CD4-positive, CD25-positive, alpha-beta regulatory T cell (primary cell): ENCODE measurements at regions not wholly inside any gene's neighbourhood (a gene's known extent, or its start where the extent isn't known, plus 50 kb on each side); places are given as distances from the start of the nearest gene placed in this dataset.
"Not testable (repeated sequence)": the region's sequence is repeated elsewhere in the genome, so short reads cannot be mapped to it uniquely, and the experiment has no call there.

Source experiments
- ATAC-seq, 2 donors: fragments of 150-1000 bp; cut with Tn5 transposase; one replicate each; pipeline ENCODE4 v1.10.0; 2021; ENCODE audit warnings: low read depth in 2 of 2, moderate number of reproducible peaks in 2 of 2, moderate library complexity in 1 of 2
- DNase-seq, 3 donors: peaks; one replicate each; pipeline versions ENCODE4 v3.0.0 to v3.0.0-alpha.2; 2012 to 2022; ENCODE audit warnings: mixed read lengths in 1 of 3
- H3K27ac ChIP-seq: one replicate; pipeline ENCODE4 v1.7.0; 2013; ENCODE audit warnings: mild to moderate bottlenecking, low read length; ENCODE audit not compliant: insufficient read depth, poor library complexity, severe bottlenecking
- H3K27me3 ChIP-seq: one replicate; pipeline ENCODE4 v1.7.0; 2013; ENCODE audit warnings: low read length; ENCODE audit not compliant: control insufficient read depth, insufficient read depth
- H3K36me3 ChIP-seq: one replicate; pipeline ENCODE4 v1.7.0; 2013; ENCODE audit warnings: mild to moderate bottlenecking, low read length, moderate library complexity; ENCODE audit not compliant: control insufficient read depth, insufficient read depth
- H3K4me1 ChIP-seq: 2 replicates; pipeline ENCODE4 v1.7.0; 2013; ENCODE audit warnings: mild to moderate bottlenecking, low read length; ENCODE audit not compliant: insufficient read depth, control insufficient read depth, poor library complexity, severe bottlenecking
- H3K4me3 ChIP-seq: one replicate; pipeline ENCODE4 v1.7.0; 2013; ENCODE audit warnings: low read depth, mild to moderate bottlenecking, low read length, moderate library complexity
- H3K9me3 ChIP-seq, 2 experiments: 1 replicate in 1 of 2; 2 replicates in 1 of 2; pipeline ENCODE4 v1.7.0; 2013; ENCODE audit warnings: low read length in 2 of 2, mild to moderate bottlenecking in 1 of 2, moderate library complexity in 1 of 2; ENCODE audit not compliant: control insufficient read depth in 2 of 2
- H3K27ac Mint-ChIP-seq, 3 donors: one replicate each; pipeline ENCODE4 v1.8.0; 2020 to 2022; ENCODE audit warnings: mild to moderate bottlenecking in 3 of 3, mixed read lengths in 3 of 3, moderate library complexity in 2 of 3
- H3K27me3 Mint-ChIP-seq: one replicate; pipeline ENCODE4 v1.8.0; 2022; ENCODE audit warnings: mild to moderate bottlenecking, mixed read lengths
- H3K36me3 Mint-ChIP-seq: one replicate; pipeline ENCODE4 v1.8.0; 2020; ENCODE audit warnings: mixed read lengths
- H3K4me1 Mint-ChIP-seq, 4 donors: one replicate each; pipeline ENCODE4 v1.8.0; 2020 to 2022; ENCODE audit warnings: mixed read lengths in 4 of 4, mild to moderate bottlenecking in 1 of 4
- H3K4me3 Mint-ChIP-seq, 4 donors: one replicate each; pipeline ENCODE4 v1.8.0; 2020 to 2022; ENCODE audit warnings: mild to moderate bottlenecking in 4 of 4, mixed read lengths in 4 of 4, moderate library complexity in 3 of 4
- H3K9me3 Mint-ChIP-seq, 7 donors: one replicate each; pipeline ENCODE4 v1.8.0; 2020 to 2022; ENCODE audit warnings: mixed read lengths in 7 of 7, mild to moderate bottlenecking in 3 of 7, moderate library complexity in 2 of 7

DNA sequence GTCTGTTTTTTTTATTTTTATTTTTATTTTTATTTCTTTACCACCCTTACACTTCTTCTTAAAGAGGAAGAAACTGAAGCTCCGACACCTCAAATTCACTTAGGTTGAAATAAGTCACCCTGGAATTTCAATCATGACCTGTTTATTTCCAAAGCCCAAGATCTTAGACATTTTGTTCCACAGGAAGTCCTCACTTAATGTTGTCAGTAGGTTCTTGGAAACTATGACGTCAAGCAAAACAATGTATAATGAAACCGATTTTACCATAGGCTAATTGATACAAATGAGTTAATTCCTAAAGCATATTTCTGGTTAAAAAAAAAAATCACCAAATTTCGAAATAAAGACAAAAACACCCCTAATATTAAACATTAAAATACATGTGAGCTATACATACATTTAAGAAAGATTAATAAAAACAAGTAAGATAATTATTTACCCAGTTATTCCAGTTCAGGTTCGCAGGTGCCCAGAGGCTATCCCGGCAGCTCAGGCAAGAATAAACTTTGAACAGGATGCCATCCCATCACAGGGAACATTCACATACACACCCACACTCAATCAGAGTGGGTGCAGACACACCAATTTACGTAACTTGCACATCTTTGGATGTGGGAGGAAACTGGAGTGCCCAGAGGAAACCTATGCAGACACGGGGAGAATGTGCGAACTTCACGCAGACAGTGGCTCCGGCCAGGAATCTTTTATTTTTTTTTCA lies 391.0 kb downstream of the RAP2B start:
- H3K27me3 Mint-ChIP-seq: no peaks in the 10 kb centered on the region
- no peaks in the 10 kb centered on the region for H3K36me3 ChIP-seq
- H3K9me3 Mint-ChIP-seq: peaks cover 0 to 8% (median under 1%) of the 10 kb centered on the region in 7 donors
- no peak overlapping the region for H3K27ac ChIP-seq
- H3K4me1 Mint-ChIP-seq: peaks cover 0 to 6% (median 0%) of the 10 kb centered on the region in 4 donors
- no peak overlapping the region for H3K4me3 Mint-ChIP-seq
- DNase-seq (peak in 1 of 3 donors; percentile 3), ATAC-seq (no peak)
- H3K9me3 ChIP-seq: no peaks in the 10 kb centered on the region
- no peaks in the 10 kb centered on the region for H3K36me3 Mint-ChIP-seq
- no peaks in the 10 kb centered on the region for H3K27me3 ChIP-seq
- no peaks in the 10 kb centered on the region for H3K4me1 ChIP-seq
- H3K4me3 ChIP-seq: no peak overlapping the region
- no peak overlapping the region for H3K27ac Mint-ChIP-seq

- ATAC-seq (no peak), DNase-seq (no peak)
- no peak overlapping the region for H3K27ac Mint-ChIP-seq
- peaks cover 0 to 6% (median 0%) of the 10 kb centered on the region in 4 donors for H3K4me1 Mint-ChIP-seq
- H3K4me3 Mint-ChIP-seq: no peak overlapping the region
- Histone ChIP-seq H3K4me1 (no peaks in the 10 kb centered on the region), H3K27me3 (no peaks in the 10 kb centered on the region), H3K36me3 (no peaks in the 10 kb centered on the region), H3K27ac (no peak overlapping the region), H3K4me3 (no peak overlapping the region), H3K9me3 (no peaks in the 10 kb centered on the region)
- H3K27me3 Mint-ChIP-seq: no peaks in the 10 kb centered on the region
- H3K36me3 Mint-ChIP-seq: no peaks in the 10 kb centered on the region
- H3K9me3 Mint-ChIP-seq: peaks cover 0 to 14% (median 4%) of the 10 kb centered on the region in 7 donors
Observed at GRCh38 chr3:153553605-153553945, 391.5 kb downstream of the RAP2B start.

DNA sequence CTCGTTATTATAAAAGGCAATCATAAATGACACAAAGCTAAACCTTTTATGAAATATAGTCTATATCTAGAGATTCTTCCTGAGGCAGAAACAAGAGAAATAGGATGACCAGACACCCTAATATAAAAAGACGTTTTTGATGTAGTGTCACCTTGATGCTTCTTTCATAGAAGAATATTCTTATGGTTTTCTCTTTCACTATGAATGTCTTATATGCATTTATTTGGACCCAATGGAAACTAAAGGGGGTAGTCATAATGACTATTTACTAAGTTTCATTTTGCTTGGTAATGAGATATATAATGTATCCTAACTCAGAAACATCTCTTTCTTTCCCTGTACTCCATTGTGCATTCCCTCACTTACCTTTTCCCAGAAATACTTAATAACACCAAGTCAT lies 393.9 kb downstream of the RAP2B start:
- Mint-ChIP-seq H3K27ac (no peak overlapping the region), H3K27me3 (no peaks in the 10 kb centered on the region), H3K9me3 (peaks cover 4 to 32% (median 6%) of the 10 kb centered on the region in 7 donors), H3K4me1 (peaks cover 0 to 3% (median 0%) of the 10 kb centered on the region in 4 donors), H3K4me3 (no peak overlapping the region), H3K36me3 (no peaks in the 10 kb centered on the region)
- Histone ChIP-seq H3K9me3 (peaks cover 0 to 4% of the 10 kb centered on the region in 2 experiments), H3K4me3 (no peak overlapping the region), H3K27ac (no peak overlapping the region), H3K27me3 (no peaks in the 10 kb centered on the region), H3K4me1 (no peaks in the 10 kb centered on the region), H3K36me3 (no peaks in the 10 kb centered on the region)
- no peak for DNase-seq
- no peak for ATAC-seq

GRCh38 chr3:153559366-153559765 lies 397.3 kb downstream of the RAP2B start:
- DNase-seq, H3K4me3 ChIP-seq, H3K4me3 Mint-ChIP-seq, H3K27ac ChIP-seq, ATAC-seq, H3K27me3 ChIP-seq, H3K36me3 Mint-ChIP-seq, H3K4me1 Mint-ChIP-seq, H3K27ac Mint-ChIP-seq, H3K27me3 Mint-ChIP-seq, H3K36me3 ChIP-seq, H3K4me1 ChIP-seq: not testable (repeated sequence)
- peaks cover 8 to 54% (median 11%) of the 10 kb centered on the region in 7 donors for H3K9me3 Mint-ChIP-seq
- H3K9me3 ChIP-seq: peaks cover 9 to 18% of the 10 kb centered on the region in 2 experiments

GRCh38 chr3:153567011-153567410 lies 405.0 kb downstream of the RAP2B start:
- H3K36me3 Mint-ChIP-seq: peaks cover 4% of the 10 kb centered on the region
- Histone ChIP-seq H3K4me3 (no peak overlapping the region), H3K27ac (no peak overlapping the region), H3K36me3 (no peaks in the 10 kb centered on the region), H3K27me3 (no peaks in the 10 kb centered on the region), H3K9me3 (peaks cover 5 to 27% of the 10 kb centered on the region in 2 experiments), H3K4me1 (no peaks in the 10 kb centered on the region)
- no peak for ATAC-seq
- no peak overlapping the region for H3K4me3 Mint-ChIP-seq
- H3K4me1 Mint-ChIP-seq: peaks cover 0 to 5% (median 0%) of the 10 kb centered on the region in 4 donors
- peaks cover under 1% of the 10 kb centered on the region for H3K27me3 Mint-ChIP-seq
- peaks cover 3 to 33% (median 10%) of the 10 kb centered on the region in 7 donors for H3K9me3 Mint-ChIP-seq
- DNase-seq: no peak
- no peak overlapping the region for H3K27ac Mint-ChIP-seq

GRCh38 chr3:153567556-153567955 lies 405.5 kb downstream of the RAP2B start:
- no peaks in the 10 kb centered on the region for H3K36me3 ChIP-seq
- no peak overlapping the region for H3K4me3 ChIP-seq
- ATAC-seq: no peak
- H3K27ac Mint-ChIP-seq: no peak overlapping the region
- no peak overlapping the region for H3K27ac ChIP-seq
- no peak overlapping the region for H3K4me3 Mint-ChIP-seq
- H3K27me3 ChIP-seq: no peaks in the 10 kb centered on the region
- H3K9me3 Mint-ChIP-seq: peaks cover 3 to 29% (median 10%) of the 10 kb centered on the region in 7 donors
- H3K27me3 Mint-ChIP-seq: peaks cover 5% of the 10 kb centered on the region
- peaks cover 5 to 25% of the 10 kb centered on the region in 2 experiments for H3K9me3 ChIP-seq
- no peaks in the 10 kb centered on the region for H3K4me1 ChIP-seq
- H3K36me3 Mint-ChIP-seq: peaks cover 4% of the 10 kb centered on the region
- no peak for DNase-seq
- H3K4me1 Mint-ChIP-seq: peaks cover 0 to 5% (median 0%) of the 10 kb centered on the region in 4 donors

- H3K27me3 ChIP-seq, H3K4me3 Mint-ChIP-seq, H3K36me3 ChIP-seq, H3K36me3 Mint-ChIP-seq, H3K27ac ChIP-seq, H3K4me3 ChIP-seq, H3K4me1 Mint-ChIP-seq, H3K27ac Mint-ChIP-seq, DNase-seq, H3K27me3 Mint-ChIP-seq, H3K9me3 Mint-ChIP-seq, ATAC-seq, H3K9me3 ChIP-seq, H3K4me1 ChIP-seq: not testable (repeated sequence)
Observed at GRCh38 chr3:153570481-153570880, 408.5 kb downstream of the RAP2B start.

DNA sequence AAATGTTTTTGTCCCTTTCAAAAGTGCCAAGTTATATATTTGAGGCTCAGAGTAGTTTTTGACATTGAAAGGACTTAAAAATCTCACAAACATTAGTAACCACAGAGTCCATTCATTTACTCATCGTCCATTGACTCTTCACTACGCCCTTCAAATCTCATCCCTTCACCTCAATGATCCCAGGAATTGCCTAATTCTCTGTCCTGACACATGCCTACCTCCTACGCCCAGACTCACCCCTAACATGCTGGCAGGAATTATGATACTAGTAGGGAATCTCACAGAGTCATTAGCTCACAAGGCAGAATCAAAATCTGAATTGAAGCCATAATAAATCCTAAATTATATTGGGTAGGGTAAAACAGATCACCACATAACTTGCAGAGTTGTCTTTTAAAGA lies 410.1 kb downstream of the RAP2B start:
- no peaks in the 10 kb centered on the region for H3K4me1 ChIP-seq
- H3K36me3 ChIP-seq: no peaks in the 10 kb centered on the region
- H3K4me1 Mint-ChIP-seq: no peaks in the 10 kb centered on the region
- no peak for ATAC-seq
- H3K27ac ChIP-seq: no peak overlapping the region
- H3K4me3 ChIP-seq: no peak overlapping the region
- peaks cover 5% of the 10 kb centered on the region for H3K27me3 Mint-ChIP-seq
- no peak for DNase-seq
- peaks cover 0 to 4% (median 0%) of the 10 kb centered on the region in 7 donors for H3K9me3 Mint-ChIP-seq
- H3K27me3 ChIP-seq: no peaks in the 10 kb centered on the region
- H3K4me3 Mint-ChIP-seq: no peak overlapping the region
- no peaks in the 10 kb centered on the region for H3K36me3 Mint-ChIP-seq
- H3K27ac Mint-ChIP-seq: peak overlapping the region in 1 of 3 donors; percentile 40
- H3K9me3 ChIP-seq: no peaks in the 10 kb centered on the region
